GM12865 (cell line): ENCODE measurements at regions not wholly inside any gene's neighbourhood (a gene's known extent, or its start where the extent isn't known, plus 50 kb on each side); places are given as distances from the start of the nearest gene placed in this dataset.
"Not testable (repeated sequence)": the region's sequence is repeated elsewhere in the genome, so short reads cannot be mapped to it uniquely, and the experiment has no call there.

Experiments used
- DNase-seq: peaks from one replicate; pipeline ENCODE4 v3.0.0; 2010; ENCODE audit warnings: low read depth
- H3K4me3 ChIP-seq: 2 replicates; pipeline ENCODE4 v1.5.1; 2011; ENCODE audit warnings: mild to moderate bottlenecking, low read depth, low read length, control low read depth
- TF ChIP-seq, protein P1 (sequence below): IDR thresholded peaks from 2 replicates; pipeline ENCODE4 v1.5.1; 2011; ENCODE audit warnings: low read length, control low read depth, low read depth, inconsistent platforms; ENCODE audit not compliant: insufficient read depth; ENCODE audit errors: missing control alignments

DNA sequence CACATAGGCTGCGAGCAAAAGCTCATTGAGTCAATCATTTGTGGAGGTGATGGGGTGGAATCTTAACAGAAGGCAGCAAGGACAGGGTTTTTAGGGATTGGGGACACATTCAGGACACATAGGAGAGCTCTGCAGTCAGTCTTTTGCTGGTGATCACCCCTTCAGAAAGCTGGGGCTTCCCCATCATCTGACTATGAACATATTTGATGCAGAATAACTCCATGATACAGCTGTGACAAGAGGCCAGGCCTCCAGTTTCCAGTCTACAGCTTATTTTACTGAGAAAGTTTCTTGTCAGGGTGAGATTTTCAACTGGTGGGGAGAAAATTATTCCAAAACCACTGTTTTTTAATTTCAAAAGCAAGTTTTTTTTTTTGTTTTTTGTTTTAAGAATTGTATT lies 134.2 kb downstream of the TMEM30B start:
- TF ChIP-seq, protein P1, sequence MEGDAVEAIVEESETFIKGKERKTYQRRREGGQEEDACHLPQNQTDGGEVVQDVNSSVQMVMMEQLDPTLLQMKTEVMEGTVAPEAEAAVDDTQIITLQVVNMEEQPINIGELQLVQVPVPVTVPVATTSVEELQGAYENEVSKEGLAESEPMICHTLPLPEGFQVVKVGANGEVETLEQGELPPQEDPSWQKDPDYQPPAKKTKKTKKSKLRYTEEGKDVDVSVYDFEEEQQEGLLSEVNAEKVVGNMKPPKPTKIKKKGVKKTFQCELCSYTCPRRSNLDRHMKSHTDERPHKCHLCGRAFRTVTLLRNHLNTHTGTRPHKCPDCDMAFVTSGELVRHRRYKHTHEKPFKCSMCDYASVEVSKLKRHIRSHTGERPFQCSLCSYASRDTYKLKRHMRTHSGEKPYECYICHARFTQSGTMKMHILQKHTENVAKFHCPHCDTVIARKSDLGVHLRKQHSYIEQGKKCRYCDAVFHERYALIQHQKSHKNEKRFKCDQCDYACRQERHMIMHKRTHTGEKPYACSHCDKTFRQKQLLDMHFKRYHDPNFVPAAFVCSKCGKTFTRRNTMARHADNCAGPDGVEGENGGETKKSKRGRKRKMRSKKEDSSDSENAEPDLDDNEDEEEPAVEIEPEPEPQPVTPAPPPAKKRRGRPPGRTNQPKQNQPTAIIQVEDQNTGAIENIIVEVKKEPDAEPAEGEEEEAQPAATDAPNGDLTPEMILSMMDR = no peak
- DNase-seq = no peak
- H3K4me3 ChIP-seq = no peak overlapping the region

DNA sequence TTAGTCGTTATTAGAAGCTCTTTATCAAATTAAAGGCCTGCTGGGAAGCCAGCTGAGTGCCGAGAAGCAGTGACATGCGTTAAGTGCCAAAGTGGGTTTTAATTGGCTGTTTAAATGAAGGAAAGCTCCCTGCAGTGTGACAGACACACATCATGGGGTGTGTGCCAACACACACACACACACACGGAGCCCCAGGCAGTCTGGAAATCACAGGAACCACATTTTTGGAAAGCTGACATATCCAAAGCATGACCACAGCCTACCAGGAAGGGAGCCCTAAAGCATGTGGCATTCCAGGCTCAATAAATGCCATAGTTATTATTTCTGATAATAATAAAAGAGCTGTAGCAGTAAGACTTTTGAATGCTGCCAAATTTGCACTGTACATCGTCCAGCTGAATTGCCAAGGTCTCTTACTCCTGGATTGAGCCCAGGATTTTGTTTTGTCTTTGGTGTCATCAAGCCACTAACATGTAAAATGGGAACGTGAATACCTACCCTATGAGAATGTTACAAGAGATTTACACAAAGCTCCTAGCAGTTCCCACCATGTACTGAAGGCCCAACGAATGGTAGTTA lies 135.1 kb downstream of the TMEM30B start:
- no peak for DNase-seq
- TF ChIP-seq, protein P1 = no peak
- no peak overlapping the region for H3K4me3 ChIP-seq

GRCh38 chr14:61145034-61145902 lies 135.9 kb downstream of the TMEM30B start:
- TF ChIP-seq, protein P1 = no peak
- no peak overlapping the region for H3K4me3 ChIP-seq
- no peak for DNase-seq

GRCh38 chr14:61144117-61145033 lies 136.8 kb downstream of the TMEM30B start:
- not testable (repeated sequence) for DNase-seq, H3K4me3 ChIP-seq

DNA sequence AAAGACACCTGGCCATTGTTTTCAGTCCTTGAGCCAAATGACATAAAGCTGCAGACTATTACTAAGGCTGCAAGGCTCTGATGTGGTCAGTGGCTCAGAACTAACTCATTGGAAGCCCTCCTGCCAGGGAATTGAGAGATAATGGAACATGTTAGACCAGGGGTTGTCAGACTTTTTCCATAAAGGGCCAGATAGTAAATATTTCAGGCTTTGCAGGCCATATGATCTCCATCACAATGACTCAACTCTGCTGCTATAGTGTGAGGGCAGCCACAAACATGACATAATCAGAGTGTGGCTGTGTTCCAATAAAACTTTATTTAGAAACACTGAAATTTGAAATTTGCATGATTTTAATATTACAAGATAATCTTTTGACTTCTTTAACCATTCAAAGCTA lies 140.3 kb downstream of the TMEM30B start:
- no peak overlapping the region for H3K4me3 ChIP-seq
- no peak for DNase-seq
- TF ChIP-seq, protein P1 = no peak

- TF ChIP-seq, protein P1 = no peak
- DNase-seq = no peak
- H3K4me3 ChIP-seq = no peak overlapping the region
These were observed 140.9 kb downstream of the TMEM30B start for GRCh38 chr14:61140271-61140670.
